OCI-LY1 (cell line): ENCODE measurements at regions not wholly inside any gene's neighbourhood (a gene's known extent, or its start where the extent isn't known, plus 50 kb on each side); places are given as distances from the start of the nearest gene placed in this dataset.

Experiments used
- H2AFZ ChIP-seq: fragments of 200-600 bp; sonication (generic), shearing (Covaris generic); 2 replicates; pipeline ENCODE4 v1.6.0; 2014; ENCODE audit warnings: antibody characterized with exemption, mild to moderate bottlenecking, low read length
- H3F3A ChIP-seq: fragments of 200-600 bp; sonication (generic), shearing (Covaris generic); 2 replicates; pipeline ENCODE4 v1.6.0; 2014; ENCODE audit warnings: mild to moderate bottlenecking, antibody characterized with exemption, low read length, moderate library complexity; ENCODE audit not compliant: insufficient read depth
- H3K27ac ChIP-seq: fragments of 200-600 bp; sonication (generic); 2 replicates; pipeline ENCODE4 v1.5.1; 2014; ENCODE audit warnings: low read length, mixed run types, mild to moderate bottlenecking, low read depth; ENCODE audit not compliant: poor library complexity, severe bottlenecking
- H3K27me3 ChIP-seq: fragments of 200-600 bp; sonication (generic); 2 replicates; pipeline ENCODE4 v1.6.0; 2014; ENCODE audit warnings: antibody characterized with exemption, mild to moderate bottlenecking, low read length, moderate library complexity; ENCODE audit not compliant: insufficient read depth
- H3K36me3 ChIP-seq: fragments of 200-600 bp; sonication (generic); 2 replicates; pipeline ENCODE4 v1.6.1; 2014; ENCODE audit warnings: mild to moderate bottlenecking, antibody characterized with exemption, low read length, moderate library complexity, mixed read lengths; ENCODE audit not compliant: insufficient read depth
- H3K4me1 ChIP-seq: fragments of 200-600 bp; sonication (generic); 2 replicates; pipeline ENCODE4 v1.5.1; 2014; ENCODE audit warnings: mild to moderate bottlenecking, low read length, moderate library complexity; ENCODE audit not compliant: insufficient read depth, severe bottlenecking
- H3K4me2 ChIP-seq: fragments of 200-600 bp; sonication (generic), shearing (Covaris generic); 2 replicates; pipeline ENCODE4 v1.6.1; 2014; ENCODE audit warnings: low read length
- H3K4me3 ChIP-seq: fragments of 200-600 bp; sonication (generic); 2 replicates; pipeline ENCODE4 v1.5.1; 2014; ENCODE audit warnings: low read length, low read depth, mild to moderate bottlenecking, mixed read lengths; ENCODE audit not compliant: poor library complexity, severe bottlenecking
- H3K79me2 ChIP-seq: fragments of 200-600 bp; shearing (Covaris generic); 2 replicates; pipeline ENCODE4 v1.6.1; 2016; ENCODE audit warnings: mixed run types, low read length, mixed read lengths; ENCODE audit not compliant: insufficient read depth
- H3K9ac ChIP-seq: fragments of 200-600 bp; sonication (generic), shearing (Covaris generic); 2 replicates; pipeline ENCODE4 v1.6.1; 2014; ENCODE audit warnings: mild to moderate bottlenecking, low read length, mixed read lengths
- H3K9me2 ChIP-seq: fragments of 200-600 bp; sonication (generic), shearing (Covaris generic); 2 replicates; pipeline ENCODE4 v1.6.1; 2014; ENCODE audit warnings: low read depth, mild to moderate bottlenecking, low read length, mixed read lengths
- H3K9me3 ChIP-seq: fragments of 200-600 bp; shearing (Covaris generic); 2 replicates; pipeline ENCODE4 v1.6.1; 2014; ENCODE audit warnings: low read length, mixed read lengths
- H4K20me1 ChIP-seq: fragments of 200-600 bp; sonication (generic), shearing (Covaris generic); 2 replicates; pipeline ENCODE4 v1.6.0; 2016; ENCODE audit warnings: mild to moderate bottlenecking, low read length; ENCODE audit not compliant: insufficient read depth
- CTCF ChIP-seq: fragments of 200-600 bp; sonication (generic), shearing (Covaris generic); IDR thresholded peaks from 2 replicates; pipeline ENCODE4 v1.5.1; 2017; ENCODE audit warnings: mild to moderate bottlenecking, antibody characterized with exemption, low read length, moderate library complexity, mixed read lengths
- EZH2 ChIP-seq: fragments of 200-600 bp; sonication (generic), shearing (Covaris generic); IDR thresholded peaks from 2 replicates; pipeline ENCODE4 v1.8.0; 2017; ENCODE audit warnings: borderline replicate concordance, mixed run types, mild to moderate bottlenecking, antibody characterized with exemption, low read length, moderate library complexity, mixed read lengths

GRCh38 chr13:91228108-91228507, 119.4 kb upstream of the MIR17HG start:
- H3K4me1 ChIP-seq, result no peaks in the 10 kb centered on the region
- no peak overlapping the region for H3K4me3 ChIP-seq
- no peak overlapping the region for H3K9ac ChIP-seq
- no peak overlapping the region for H3K27ac ChIP-seq
- TF ChIP-seq EZH2, result no peak
- TF ChIP-seq CTCF, result no peak
- no peaks in the 10 kb centered on the region for H3K79me2 ChIP-seq
- H3K27me3 ChIP-seq, result no peaks in the 10 kb centered on the region
- H3K4me2 ChIP-seq, result no peak overlapping the region
- no peaks in the 10 kb centered on the region for H3F3A ChIP-seq
- no peaks in the 10 kb centered on the region for H3K9me2 ChIP-seq
- H2AFZ ChIP-seq, result no peak overlapping the region
- H3K9me3 ChIP-seq, result no peaks in the 10 kb centered on the region
- H4K20me1 ChIP-seq, result no peaks in the 10 kb centered on the region
- H3K36me3 ChIP-seq, result no peaks in the 10 kb centered on the region

- Histone ChIP-seq H3F3A (no peaks in the 10 kb centered on the region), H3K36me3 (no peaks in the 10 kb centered on the region), H3K79me2 (no peaks in the 10 kb centered on the region), H2AFZ (no peak overlapping the region), H3K4me2 (no peak overlapping the region), H3K9ac (no peak overlapping the region), H4K20me1 (no peaks in the 10 kb centered on the region), H3K4me1 (no peaks in the 10 kb centered on the region), H3K27me3 (no peaks in the 10 kb centered on the region), H3K4me3 (no peak overlapping the region), H3K9me3 (no peaks in the 10 kb centered on the region), H3K9me2 (no peaks in the 10 kb centered on the region), H3K27ac (no peak overlapping the region)
- TF ChIP-seq CTCF, result no peak
- TF ChIP-seq EZH2, result no peak
Observed at GRCh38 chr13:91228940-91229339, 118.5 kb upstream of the MIR17HG start.

- Histone ChIP-seq H3K4me2 (no peak overlapping the region), H3K9me2 (no peaks in the 10 kb centered on the region), H3F3A (no peaks in the 10 kb centered on the region), H4K20me1 (no peaks in the 10 kb centered on the region), H2AFZ (no peak overlapping the region), H3K4me3 (no peak overlapping the region), H3K4me1 (no peaks in the 10 kb centered on the region), H3K36me3 (no peaks in the 10 kb centered on the region), H3K9ac (no peak overlapping the region), H3K27ac (no peak overlapping the region), H3K79me2 (no peaks in the 10 kb centered on the region), H3K27me3 (no peaks in the 10 kb centered on the region), H3K9me3 (no peaks in the 10 kb centered on the region)
- no peak for TF ChIP-seq CTCF
- no peak for TF ChIP-seq EZH2
Observed at GRCh38 chr13:91232716-91233115, 114.8 kb upstream of the MIR17HG start.
